ENCODE measurements at regions not wholly inside any gene's neighbourhood (a gene's known extent, or its start where the extent isn't known, plus 50 kb on each side); places are given as distances from the start of the nearest gene placed in this dataset.

DNA sequence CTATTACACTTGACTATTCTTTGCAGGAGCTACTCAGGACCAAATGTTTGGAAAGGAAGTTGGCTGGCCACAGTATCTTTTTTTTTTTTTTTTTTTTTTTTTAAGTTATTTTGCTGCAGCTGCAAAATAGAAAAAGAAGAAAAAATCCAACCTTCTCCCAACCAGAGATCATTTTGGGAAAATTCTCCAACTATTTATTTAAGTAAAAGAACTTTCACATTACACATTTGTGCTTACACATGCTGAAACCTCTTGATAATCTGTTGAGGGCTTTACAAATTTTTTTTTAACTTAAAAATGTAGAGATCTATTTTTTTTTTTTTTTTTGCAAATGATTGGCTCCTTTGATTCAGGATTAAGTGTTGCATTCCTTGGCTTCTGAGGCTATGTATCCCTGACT, 148.0 kb downstream of the POLR2M start:
- TF ChIP-seq, protein P1, sequence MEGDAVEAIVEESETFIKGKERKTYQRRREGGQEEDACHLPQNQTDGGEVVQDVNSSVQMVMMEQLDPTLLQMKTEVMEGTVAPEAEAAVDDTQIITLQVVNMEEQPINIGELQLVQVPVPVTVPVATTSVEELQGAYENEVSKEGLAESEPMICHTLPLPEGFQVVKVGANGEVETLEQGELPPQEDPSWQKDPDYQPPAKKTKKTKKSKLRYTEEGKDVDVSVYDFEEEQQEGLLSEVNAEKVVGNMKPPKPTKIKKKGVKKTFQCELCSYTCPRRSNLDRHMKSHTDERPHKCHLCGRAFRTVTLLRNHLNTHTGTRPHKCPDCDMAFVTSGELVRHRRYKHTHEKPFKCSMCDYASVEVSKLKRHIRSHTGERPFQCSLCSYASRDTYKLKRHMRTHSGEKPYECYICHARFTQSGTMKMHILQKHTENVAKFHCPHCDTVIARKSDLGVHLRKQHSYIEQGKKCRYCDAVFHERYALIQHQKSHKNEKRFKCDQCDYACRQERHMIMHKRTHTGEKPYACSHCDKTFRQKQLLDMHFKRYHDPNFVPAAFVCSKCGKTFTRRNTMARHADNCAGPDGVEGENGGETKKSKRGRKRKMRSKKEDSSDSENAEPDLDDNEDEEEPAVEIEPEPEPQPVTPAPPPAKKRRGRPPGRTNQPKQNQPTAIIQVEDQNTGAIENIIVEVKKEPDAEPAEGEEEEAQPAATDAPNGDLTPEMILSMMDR (IDR thresholded peaks at IDR 0.05; ENCODE audit: borderline replicate concordance, extremely low read depth, low read length, poor library complexity, severe bottlenecking): no peak
- TF ChIP-seq EZH2 (IDR thresholded peaks at IDR 0.05; ENCODE audit: borderline replicate concordance, low read depth, low read length, severe bottlenecking): no peak
